HepG2 (cell line): ENCODE measurements at regions not wholly inside any gene's neighbourhood (a gene's known extent, or its start where the extent isn't known, plus 50 kb on each side); places are given as distances from the start of the nearest gene placed in this dataset.

Experiments
- CTCF ChIP-seq: sonication (generic); formaldehyde crosslinking; IDR thresholded peaks from 2 replicates; pipeline ENCODE4 v1.5.0; 2020; ENCODE audit warnings: mild to moderate bottlenecking, missing genetic modification reagents, moderate library complexity
- EZH2 ChIP-seq: conservative IDR thresholded peaks from 2 replicates; pipeline ENCODE4 v1.6.1; 2012; ENCODE audit warnings: mild to moderate bottlenecking, low read depth, low read length, moderate library complexity
- FOXP1 ChIP-seq, 2 experiments: fragments of 450-650 bp in 1 of 2; IDR thresholded peaks; 2 replicates each; pipeline ENCODE4 v1.6.1; 2017 to 2018; ENCODE audit warnings: antibody characterized with exemption in 1 of 2
- JUNB ChIP-seq: sonication (generic); formaldehyde crosslinking; IDR thresholded peaks from 2 replicates; pipeline ENCODE4 v1.8.0; 2022; ENCODE audit warnings: missing genetic modification reagents, mild to moderate bottlenecking, borderline replicate concordance
- MXI1 ChIP-seq: IDR thresholded peaks from 3 replicates; pipeline ENCODE4 v1.6.1; 2012; ENCODE audit warnings: low read depth, low read length, inconsistent platforms, borderline replicate concordance
- PHB2 ChIP-seq: fragments of 450-650 bp; IDR thresholded peaks from 2 replicates; pipeline ENCODE4 v1.6.1; 2018; ENCODE audit not compliant: partially characterized antibody
- SMC3 ChIP-seq: IDR thresholded peaks from 2 replicates; pipeline ENCODE4 v1.6.1; 2011; ENCODE audit warnings: low read length, improper control_type of control experiment
- TARDBP ChIP-seq: sonication (generic); formaldehyde crosslinking; IDR thresholded peaks from 2 replicates; pipeline ENCODE4 v1.8.0; 2022; ENCODE audit warnings: mild to moderate bottlenecking, missing genetic modification reagents
- ZNF121 ChIP-seq: sonication (generic); formaldehyde crosslinking; IDR thresholded peaks from 2 replicates; pipeline ENCODE4 v1.5.0; 2020; ENCODE audit warnings: mild to moderate bottlenecking, missing genetic modification reagents
- ZNF207 ChIP-seq: fragments of 450-650 bp; IDR thresholded peaks from 2 replicates; pipeline ENCODE4 v1.6.1; 2016; ENCODE audit warnings: antibody characterized with exemption, borderline replicate concordance
- ZNF292 ChIP-seq: sonication (generic); formaldehyde crosslinking; IDR thresholded peaks from 2 replicates; pipeline ENCODE4 v1.8.1; 2022; ENCODE audit warnings: mild to moderate bottlenecking, low read depth, missing genetic modification reagents, borderline replicate concordance
- ZNF530 ChIP-seq: sonication (generic); formaldehyde crosslinking; IDR thresholded peaks from 2 replicates; pipeline ENCODE4 v1.5.0; 2020; ENCODE audit warnings: low read depth, mild to moderate bottlenecking, missing genetic modification reagents

GRCh38 chr12:84785951-84786350, 126.6 kb downstream of the SLC6A15 start:
- TF ChIP-seq SMC3 (no peak), ZNF530 (CRISPR knock-in tag) (no peak), CTCF (CRISPR knock-in tag) (no peak), EZH2 (no peak), TARDBP (CRISPR knock-in tag) (no peak), ZNF121 (no peak), ZNF207 (no peak), ZNF292 (CRISPR knock-in tag) (no peak), JUNB (CRISPR knock-in tag) (no peak), PHB2 (no peak), FOXP1 (IDR thresholded peaks at IDR 0.05) (no peak), FOXP1 (CRISPR knock-in tag; IDR thresholded peaks at IDR 0.05) (no peak), MXI1 (no peak)
